GM23338 (cell line): ENCODE measurements at regions not wholly inside any gene's neighbourhood (a gene's known extent, or its start where the extent isn't known, plus 50 kb on each side); places are given as distances from the start of the nearest gene placed in this dataset.

ENCODE experiments used
- CTCF ChIP-seq, 2 experiments: fragments of 200-600 bp in 1 of 2; sonication (generic) in 1 of 2; conservative IDR thresholded peaks; 2 replicates each; pipeline versions ENCODE4 v1.5.1 to v1.6.1; 2016 to 2017; ENCODE audit warnings: antibody characterized with exemption in 2 of 2, low read depth in 2 of 2, mild to moderate bottlenecking in 2 of 2, moderate library complexity in 1 of 2
- EZH2phosphoT487 ChIP-seq: fragments of 200-600 bp; sonication (generic); IDR thresholded peaks from one replicate; pipeline ENCODE4 v1.8.1; 2018; ENCODE audit warnings: antibody characterized with exemption; ENCODE audit not compliant: unreplicated experiment
- REST ChIP-seq: IDR thresholded peaks from one replicate; pipeline ENCODE4 v1.6.1; 2018; ENCODE audit warnings: antibody characterized with exemption; ENCODE audit not compliant: unreplicated experiment

GRCh38 chr13:87393358-87393757 is 277.8 kb upstream of the SLITRK5 start:
- no peak for TF ChIP-seq CTCF (conservative IDR thresholded peaks at IDR 0.05; ENCODE audit: low read depth in 2 of 2)
- TF ChIP-seq REST, result no peak
- TF ChIP-seq EZH2phosphoT487, result no peak
